ENCODE measurements at regions not wholly inside any gene's neighbourhood (a gene's known extent, or its start where the extent isn't known, plus 50 kb on each side); places are given as distances from the start of the nearest gene placed in this dataset.
"Not testable (repeated sequence)": the region's sequence is repeated elsewhere in the genome, so short reads cannot be mapped to it uniquely, and the experiment has no call there.

DNA sequence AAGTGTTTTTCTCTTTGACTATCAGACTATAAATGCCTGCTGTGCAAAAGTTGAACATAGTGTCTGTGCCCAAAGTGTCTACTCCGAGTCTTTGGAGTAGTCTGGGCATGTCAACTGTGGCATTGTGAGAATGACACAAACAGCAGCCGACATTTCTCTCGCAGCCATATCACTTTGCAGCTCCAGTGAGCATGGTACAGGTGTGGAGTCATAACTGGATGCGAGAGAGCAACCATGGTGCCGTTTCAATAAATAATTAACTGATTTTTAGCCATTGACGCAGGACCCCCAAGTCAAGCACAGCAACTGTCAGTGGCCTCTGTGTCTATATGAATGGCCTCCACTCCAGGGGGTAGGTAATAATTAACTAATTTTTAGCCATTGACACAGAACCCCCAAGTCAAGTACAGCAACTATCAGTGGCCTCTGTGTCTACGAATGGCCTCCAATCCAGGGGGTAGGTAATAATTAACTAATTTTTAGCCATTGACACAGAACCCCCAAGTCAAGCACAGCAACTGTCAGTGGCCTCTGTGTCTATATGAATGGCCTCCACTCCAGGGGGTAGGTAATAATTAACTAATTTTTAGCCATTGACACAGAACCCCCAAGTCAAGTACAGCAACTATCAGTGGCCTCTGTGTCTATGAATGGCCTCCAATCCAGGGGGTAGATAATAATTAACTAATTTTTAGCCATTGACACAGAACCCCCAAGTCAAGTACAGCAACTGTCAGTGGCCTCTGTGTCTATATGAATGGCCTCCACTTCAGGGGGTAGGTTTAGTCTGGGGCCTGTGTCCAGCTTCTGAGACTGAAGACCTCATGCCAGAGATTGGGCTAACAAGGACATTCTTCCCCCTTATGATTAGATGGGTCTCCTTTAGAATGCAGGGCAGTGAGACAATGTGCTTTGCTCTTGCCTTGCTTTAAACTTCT, 409.0 kb downstream of the TNS3 start:
- TF ChIP-seq, protein P1, sequence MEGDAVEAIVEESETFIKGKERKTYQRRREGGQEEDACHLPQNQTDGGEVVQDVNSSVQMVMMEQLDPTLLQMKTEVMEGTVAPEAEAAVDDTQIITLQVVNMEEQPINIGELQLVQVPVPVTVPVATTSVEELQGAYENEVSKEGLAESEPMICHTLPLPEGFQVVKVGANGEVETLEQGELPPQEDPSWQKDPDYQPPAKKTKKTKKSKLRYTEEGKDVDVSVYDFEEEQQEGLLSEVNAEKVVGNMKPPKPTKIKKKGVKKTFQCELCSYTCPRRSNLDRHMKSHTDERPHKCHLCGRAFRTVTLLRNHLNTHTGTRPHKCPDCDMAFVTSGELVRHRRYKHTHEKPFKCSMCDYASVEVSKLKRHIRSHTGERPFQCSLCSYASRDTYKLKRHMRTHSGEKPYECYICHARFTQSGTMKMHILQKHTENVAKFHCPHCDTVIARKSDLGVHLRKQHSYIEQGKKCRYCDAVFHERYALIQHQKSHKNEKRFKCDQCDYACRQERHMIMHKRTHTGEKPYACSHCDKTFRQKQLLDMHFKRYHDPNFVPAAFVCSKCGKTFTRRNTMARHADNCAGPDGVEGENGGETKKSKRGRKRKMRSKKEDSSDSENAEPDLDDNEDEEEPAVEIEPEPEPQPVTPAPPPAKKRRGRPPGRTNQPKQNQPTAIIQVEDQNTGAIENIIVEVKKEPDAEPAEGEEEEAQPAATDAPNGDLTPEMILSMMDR (IDR thresholded peaks at IDR 0.05), result not testable (repeated sequence)
- not testable (repeated sequence) for TF ChIP-seq POLR2A (IDR thresholded peaks at IDR 0.05)
